ENCODE measurements at regions not wholly inside any gene's neighbourhood (a gene's known extent, or its start where the extent isn't known, plus 50 kb on each side); places are given as distances from the start of the nearest gene placed in this dataset.

GRCh38 chr10:28838908-28839307 is 161.6 kb downstream of the BAMBI start:
- H3K4me1 ChIP-seq (ENCODE audit: control insufficient read depth, insufficient read depth, low read length) = no peaks in the 10 kb centered on the region
- ChIA-PET RAD21 (ENCODE audit: unreplicated experiment) (no interaction called here), SMC1A (ENCODE audit: uncharacterized antibody, unreplicated experiment) (interaction anchor here (0.7 kb wide), 1 partner anchor 419 kb away, joined by 3 read pairs; no protein-coding TSS in a partner anchor), CTCF (no interaction called here), POLR2A (no interaction called here)
- H3K9me3 ChIP-seq (replicated peaks; ENCODE audit: control insufficient read depth, insufficient read depth, low read length) = no peaks in the 10 kb centered on the region
- H3K27me3 ChIP-seq (replicated peaks in 1 of 2; ENCODE audit: control insufficient read depth in 2 of 2, insufficient read depth in 2 of 2, low read length in 1 of 2) = no peaks in the 10 kb centered on the region
- H3K4me3 ChIP-seq = no peak overlapping the region
- H3K79me2 ChIP-seq (ENCODE audit: control insufficient read depth, insufficient read depth, low read length) = no peaks in the 10 kb centered on the region
- DNase-seq (ENCODE audit: low read depth, low spot score) = no peak
- FAIRE-seq = no peak
- no peak overlapping the region for H3K9ac ChIP-seq (ENCODE audit: control insufficient read depth, insufficient read depth, low read length)
- TF ChIP-seq SMARCA5 (IDR thresholded peaks at IDR 0.05) (no peak), REST (IDR thresholded peaks at IDR 0.05; ENCODE audit: low read depth, low read length) (no peak), LARP7 (IDR thresholded peaks at IDR 0.05) (no peak), GABPA (IDR thresholded peaks at IDR 0.05; ENCODE audit: low read depth) (no peak), BCL11A (IDR thresholded peaks at IDR 0.05; ENCODE audit: low read depth, low read length) (no peak), YBX1 (IDR thresholded peaks at IDR 0.05) (no peak), WRNIP1 (IDR thresholded peaks at IDR 0.05; ENCODE audit: borderline replicate concordance, low read depth, low read length) (no peak), RBBP5 (conservative IDR thresholded peaks at IDR 0.05) (no peak)
- no peak overlapping the region for H3K27ac ChIP-seq (ENCODE audit: control insufficient read depth, insufficient read depth)
- in situ Hi-C loops (cut with MboI) = no loop called here
- H4K20me1 ChIP-seq (ENCODE audit: control insufficient read depth, insufficient read depth) = no peaks in the 10 kb centered on the region
- no peak for ATAC-seq
- no TSS peak for BruUV-seq (replicated peaks)
- no peak overlapping the region for H2AFZ ChIP-seq (ENCODE audit: control insufficient read depth, low read depth, low read length)
- WGBS (ENCODE audit: insufficient coverage, insufficient replicate concordance, low lambda C conversion rate, missing lambda C conversion rate) = 6% methylated on average over 2 of the region's 2 CpGs
- intact Hi-C loops (cut with micrococcal nuclease; ENCODE audit: unreplicated experiment) = no loop called here
- H3K36me3 ChIP-seq (ENCODE audit: control insufficient read depth in 2 of 2, insufficient read depth in 2 of 2, low read length in 1 of 2) = no peaks in the 10 kb centered on the region
- H3K4me2 ChIP-seq (ENCODE audit: control insufficient read depth, insufficient read depth) = no peak overlapping the region

All from GM12878 (cell line).